Ascending aorta (tissue), 2 donors: ENCODE measurements at regions not wholly inside any gene's neighbourhood (a gene's known extent, or its start where the extent isn't known, plus 50 kb on each side); places are given as distances from the start of the nearest gene placed in this dataset.

ENCODE experiments used
- DNase-seq, 2 donors: peaks; one replicate each; pipeline ENCODE4 v3.0.0-alpha.2; 2019; ENCODE audit warnings: low spot score in 2 of 2
- H3K27ac ChIP-seq, 2 donors: fragments of 200-600 bp; sonication (generic); one replicate each; pipeline ENCODE4 v1.5.1; 2016 to 2017; ENCODE audit warnings: mild to moderate bottlenecking in 1 of 2
- H3K27me3 ChIP-seq: fragments of 200-600 bp; sonication (generic); one replicate; pipeline ENCODE4 v1.5.1; 2017
- H3K36me3 ChIP-seq, 2 donors: fragments of 200-600 bp; sonication (generic); one replicate each; pipeline ENCODE4 v1.5.1; 2016
- H3K4me1 ChIP-seq, 2 donors: fragments of 200-600 bp; sonication (generic); one replicate each; pipeline ENCODE4 v1.5.1; 2016 to 2017; ENCODE audit warnings: mild to moderate bottlenecking in 1 of 2
- H3K4me3 ChIP-seq, 2 donors: fragments of 200-600 bp; sonication (generic); one replicate each; pipeline ENCODE4 v1.5.1; 2016 to 2017; ENCODE audit warnings: mild to moderate bottlenecking in 1 of 2
- H3K9me3 ChIP-seq, 2 donors: fragments of 200-600 bp; sonication (generic); one replicate each; pipeline ENCODE4 v1.5.1; 2016
- intact Hi-C: fragments of 100-400 bp; cut with DNase I; formaldehyde crosslinking; loops from one replicate; pipeline ENCODE4 v1.15.1; 2023
- TF ChIP-seq, protein P1 (sequence below), 3 experiments: fragments of 200-600 bp in 2 of 3; fragments of 450-650 bp in 1 of 3; sonication (generic) in 2 of 3; IDR thresholded peaks; one replicate each; pipeline ENCODE4 v1.5.1; 2016 to 2019; ENCODE audit warnings: antibody characterized with exemption in 3 of 3, mild to moderate bottlenecking in 1 of 3, moderate library complexity in 1 of 3

DNA sequence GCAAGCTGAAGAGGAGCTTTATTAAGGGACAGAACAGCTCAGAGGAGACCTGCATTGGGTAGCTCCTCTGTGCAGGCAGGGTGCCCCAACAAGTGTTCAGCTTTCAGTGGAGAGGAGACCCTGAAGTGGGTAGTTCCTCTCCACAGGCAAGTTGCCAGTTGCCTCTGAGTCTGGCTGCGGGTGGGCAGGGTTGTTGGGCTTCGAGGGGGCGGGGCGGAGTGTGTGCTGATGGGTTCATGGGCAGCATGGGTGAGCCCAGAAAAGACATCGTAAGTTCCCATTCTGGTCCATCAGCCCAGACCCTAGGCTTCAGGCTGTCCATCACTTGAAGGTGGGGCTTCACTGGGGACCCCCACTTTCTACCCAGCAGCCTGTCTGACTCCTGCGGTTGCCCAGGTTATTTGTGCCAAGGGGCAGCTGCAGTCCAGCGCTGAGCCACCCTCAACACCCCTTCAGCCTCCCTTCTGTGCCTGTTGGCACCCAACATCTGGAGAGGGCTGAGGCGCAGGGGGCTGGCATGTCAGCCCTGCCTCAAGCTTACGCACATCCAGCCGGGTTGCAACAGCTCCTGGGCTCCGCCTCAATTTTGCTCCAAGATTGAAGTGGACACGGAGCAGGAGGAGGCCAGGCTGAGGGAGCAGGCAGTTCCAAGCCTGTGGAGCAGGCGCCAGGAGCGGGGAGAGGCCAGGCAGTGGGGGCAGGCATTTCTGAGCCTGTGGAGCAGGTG, 350.5 kb upstream of the PCDH20 start:
- Histone ChIP-seq H3K36me3 (no peaks in the 10 kb centered on the region), H3K9me3 (peaks cover 0 to 5% of the 10 kb centered on the region in 2 donors), H3K27me3 (no peaks in the 10 kb centered on the region), H3K4me1 (no peaks in the 10 kb centered on the region), H3K27ac (no peak overlapping the region), H3K4me3 (no peak overlapping the region)
- TF ChIP-seq, protein P1, sequence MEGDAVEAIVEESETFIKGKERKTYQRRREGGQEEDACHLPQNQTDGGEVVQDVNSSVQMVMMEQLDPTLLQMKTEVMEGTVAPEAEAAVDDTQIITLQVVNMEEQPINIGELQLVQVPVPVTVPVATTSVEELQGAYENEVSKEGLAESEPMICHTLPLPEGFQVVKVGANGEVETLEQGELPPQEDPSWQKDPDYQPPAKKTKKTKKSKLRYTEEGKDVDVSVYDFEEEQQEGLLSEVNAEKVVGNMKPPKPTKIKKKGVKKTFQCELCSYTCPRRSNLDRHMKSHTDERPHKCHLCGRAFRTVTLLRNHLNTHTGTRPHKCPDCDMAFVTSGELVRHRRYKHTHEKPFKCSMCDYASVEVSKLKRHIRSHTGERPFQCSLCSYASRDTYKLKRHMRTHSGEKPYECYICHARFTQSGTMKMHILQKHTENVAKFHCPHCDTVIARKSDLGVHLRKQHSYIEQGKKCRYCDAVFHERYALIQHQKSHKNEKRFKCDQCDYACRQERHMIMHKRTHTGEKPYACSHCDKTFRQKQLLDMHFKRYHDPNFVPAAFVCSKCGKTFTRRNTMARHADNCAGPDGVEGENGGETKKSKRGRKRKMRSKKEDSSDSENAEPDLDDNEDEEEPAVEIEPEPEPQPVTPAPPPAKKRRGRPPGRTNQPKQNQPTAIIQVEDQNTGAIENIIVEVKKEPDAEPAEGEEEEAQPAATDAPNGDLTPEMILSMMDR (IDR thresholded peaks at IDR 0.05) = no peak
- intact Hi-C loops = no loop called here
- DNase-seq = no peak

DNA sequence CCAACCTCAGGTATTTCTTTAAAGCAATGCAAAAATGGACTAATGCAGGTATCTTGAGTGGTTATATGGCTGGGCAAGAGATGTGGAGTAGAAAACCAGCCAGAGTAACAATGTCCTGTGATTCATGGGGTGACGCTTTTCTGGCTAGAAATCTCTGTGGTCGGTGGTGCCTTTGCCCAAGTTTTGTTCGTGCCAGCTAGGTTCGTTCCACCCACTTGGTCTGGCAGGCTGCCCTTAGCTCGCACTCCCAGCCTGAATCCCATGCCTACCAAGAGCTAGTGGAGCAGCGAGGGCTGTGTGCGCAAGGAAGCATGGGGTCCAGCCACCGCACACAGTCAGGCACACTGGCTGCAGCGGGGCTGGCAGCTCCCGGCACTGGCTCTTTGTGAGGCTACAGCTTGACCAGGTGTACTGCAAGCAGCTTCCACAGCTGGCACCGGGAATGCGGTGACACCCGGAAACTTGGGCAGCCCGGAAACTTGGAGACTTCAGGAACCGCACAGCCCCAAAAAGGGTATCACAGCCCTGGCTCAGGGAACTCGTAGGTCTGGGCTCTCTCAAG, 349.6 kb upstream of the PCDH20 start:
- Histone ChIP-seq H3K4me1 (no peaks in the 10 kb centered on the region), H3K36me3 (no peaks in the 10 kb centered on the region), H3K9me3 (peaks cover 0 to 5% of the 10 kb centered on the region in 2 donors), H3K27me3 (no peaks in the 10 kb centered on the region), H3K27ac (no peak overlapping the region), H3K4me3 (no peak overlapping the region)
- DNase-seq = no peak
- intact Hi-C loops = no loop called here
- TF ChIP-seq, protein P1 (IDR thresholded peaks at IDR 0.05) = no peak

DNA sequence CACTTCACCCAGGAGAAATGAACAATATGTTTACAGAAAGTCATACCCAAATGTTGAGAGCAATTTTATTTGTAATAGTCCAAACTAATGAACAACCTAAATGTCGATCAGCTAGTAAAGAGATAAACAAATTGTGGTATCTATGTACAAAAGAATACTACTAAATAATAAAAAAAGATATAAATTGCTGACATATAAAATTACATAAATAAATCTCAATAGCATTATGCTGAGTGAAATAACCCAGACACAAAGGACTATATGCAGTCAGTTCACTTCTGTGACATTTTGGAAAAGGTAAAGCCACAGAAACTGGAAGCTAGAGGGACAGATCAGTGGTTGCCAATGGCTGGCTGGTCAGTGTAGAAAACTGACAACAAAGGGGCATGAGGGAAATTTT, 346.0 kb upstream of the PCDH20 start:
- Histone ChIP-seq H3K36me3 (no peaks in the 10 kb centered on the region), H3K27me3 (no peaks in the 10 kb centered on the region), H3K27ac (no peak overlapping the region), H3K4me3 (no peak overlapping the region), H3K9me3 (no peaks in the 10 kb centered on the region), H3K4me1 (no peaks in the 10 kb centered on the region)
- DNase-seq = no peak
- intact Hi-C loops = no loop called here
- TF ChIP-seq, protein P1 (IDR thresholded peaks at IDR 0.05) = no peak

- Histone ChIP-seq H3K9me3 (peaks cover 0 to 7% of the 10 kb centered on the region in 2 donors), H3K27me3 (no peaks in the 10 kb centered on the region), H3K27ac (no peak overlapping the region), H3K36me3 (no peaks in the 10 kb centered on the region), H3K4me1 (no peaks in the 10 kb centered on the region), H3K4me3 (no peak overlapping the region)
- intact Hi-C loops = no loop called here
- TF ChIP-seq, protein P1 (IDR thresholded peaks at IDR 0.05) = no peak
- no peak for DNase-seq
Observed at GRCh38 chr13:61760102-61760501, 344.5 kb upstream of the PCDH20 start.

DNA sequence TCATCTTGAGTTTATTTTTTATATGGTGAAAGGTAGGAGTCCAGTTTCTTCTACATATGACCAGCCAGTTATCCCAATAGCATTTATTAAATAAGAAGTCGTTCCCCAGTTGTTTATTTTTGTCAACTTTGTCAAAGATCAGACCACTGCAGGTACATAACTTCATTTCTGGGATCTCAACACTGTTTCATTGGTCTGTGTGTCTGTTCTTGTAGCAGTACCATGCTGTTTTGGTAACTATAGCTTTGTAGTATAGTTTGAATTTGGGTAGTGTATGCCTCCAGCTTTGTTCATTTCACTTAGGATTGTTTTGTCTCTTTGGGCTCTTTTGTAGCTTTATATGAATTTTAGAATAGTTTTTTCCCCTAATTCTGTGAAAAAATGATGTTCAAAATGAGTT, 340.4 kb upstream of the PCDH20 start:
- H3K27ac ChIP-seq = no peak overlapping the region
- H3K36me3 ChIP-seq = no peaks in the 10 kb centered on the region
- H3K4me3 ChIP-seq = no peak overlapping the region

More for the DNA sequence above, 340.4 kb upstream of the PCDH20 start:
- Histone ChIP-seq H3K4me1 (no peaks in the 10 kb centered on the region), H3K9me3 (peaks cover 0 to 7% of the 10 kb centered on the region in 2 donors), H3K27me3 (no peaks in the 10 kb centered on the region)
- TF ChIP-seq, protein P1 (IDR thresholded peaks at IDR 0.05) = no peak
- intact Hi-C loops = no loop called here
- DNase-seq = no peak
